ENCODE measurements at regions not wholly inside any gene's neighbourhood (a gene's known extent, or its start where the extent isn't known, plus 50 kb on each side); places are given as distances from the start of the nearest gene placed in this dataset.

GRCh38 chr21:28458446-28458845 lies 534.2 kb downstream of the LTN1 start (continued):
- TF ChIP-seq, protein P1, sequence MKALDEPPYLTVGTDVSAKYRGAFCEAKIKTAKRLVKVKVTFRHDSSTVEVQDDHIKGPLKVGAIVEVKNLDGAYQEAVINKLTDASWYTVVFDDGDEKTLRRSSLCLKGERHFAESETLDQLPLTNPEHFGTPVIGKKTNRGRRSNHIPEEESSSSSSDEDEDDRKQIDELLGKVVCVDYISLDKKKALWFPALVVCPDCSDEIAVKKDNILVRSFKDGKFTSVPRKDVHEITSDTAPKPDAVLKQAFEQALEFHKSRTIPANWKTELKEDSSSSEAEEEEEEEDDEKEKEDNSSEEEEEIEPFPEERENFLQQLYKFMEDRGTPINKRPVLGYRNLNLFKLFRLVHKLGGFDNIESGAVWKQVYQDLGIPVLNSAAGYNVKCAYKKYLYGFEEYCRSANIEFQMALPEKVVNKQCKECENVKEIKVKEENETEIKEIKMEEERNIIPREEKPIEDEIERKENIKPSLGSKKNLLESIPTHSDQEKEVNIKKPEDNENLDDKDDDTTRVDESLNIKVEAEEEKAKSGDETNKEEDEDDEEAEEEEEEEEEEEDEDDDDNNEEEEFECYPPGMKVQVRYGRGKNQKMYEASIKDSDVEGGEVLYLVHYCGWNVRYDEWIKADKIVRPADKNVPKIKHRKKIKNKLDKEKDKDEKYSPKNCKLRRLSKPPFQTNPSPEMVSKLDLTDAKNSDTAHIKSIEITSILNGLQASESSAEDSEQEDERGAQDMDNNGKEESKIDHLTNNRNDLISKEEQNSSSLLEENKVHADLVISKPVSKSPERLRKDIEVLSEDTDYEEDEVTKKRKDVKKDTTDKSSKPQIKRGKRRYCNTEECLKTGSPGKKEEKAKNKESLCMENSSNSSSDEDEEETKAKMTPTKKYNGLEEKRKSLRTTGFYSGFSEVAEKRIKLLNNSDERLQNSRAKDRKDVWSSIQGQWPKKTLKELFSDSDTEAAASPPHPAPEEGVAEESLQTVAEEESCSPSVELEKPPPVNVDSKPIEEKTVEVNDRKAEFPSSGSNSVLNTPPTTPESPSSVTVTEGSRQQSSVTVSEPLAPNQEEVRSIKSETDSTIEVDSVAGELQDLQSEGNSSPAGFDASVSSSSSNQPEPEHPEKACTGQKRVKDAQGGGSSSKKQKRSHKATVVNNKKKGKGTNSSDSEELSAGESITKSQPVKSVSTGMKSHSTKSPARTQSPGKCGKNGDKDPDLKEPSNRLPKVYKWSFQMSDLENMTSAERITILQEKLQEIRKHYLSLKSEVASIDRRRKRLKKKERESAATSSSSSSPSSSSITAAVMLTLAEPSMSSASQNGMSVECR (CRISPR knock-in tag; IDR thresholded peaks at IDR 0.05), result no peak
- no peak for TF ChIP-seq E2F3 (CRISPR knock-in tag; IDR thresholded peaks at IDR 0.05)
- no peak for TF ChIP-seq ZNF282 (CRISPR knock-in tag; IDR thresholded peaks at IDR 0.05)

DNA sequence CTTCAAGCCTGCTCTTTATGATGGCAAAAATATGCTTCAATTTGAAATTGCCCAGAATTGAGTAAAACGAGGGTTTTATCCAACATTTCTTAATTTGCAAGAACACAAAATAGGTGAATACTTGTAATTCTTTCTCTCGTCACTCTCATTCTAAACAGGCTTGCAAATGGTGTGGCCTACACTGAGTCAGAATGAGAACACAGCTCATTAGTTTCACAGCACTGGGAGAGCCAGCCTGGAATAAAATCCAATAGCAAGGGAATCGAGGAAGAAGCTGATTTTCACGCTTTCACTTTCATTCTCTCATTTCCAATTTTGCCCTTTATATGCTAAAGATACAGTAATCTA lies 537.5 kb downstream of the LTN1 start:
- FAIRE-seq (no peak), ATAC-seq (no peak), DNase-seq (ENCODE audit: extremely low read depth in 1 of 4, low spot score in 3 of 4) (no peak)
- in situ Hi-C loops (cut with MboI) (no loop called here), intact Hi-C loops (cut with micrococcal nuclease) (no loop called here)
- no peak overlapping the region for H3K4me2 ChIP-seq (ENCODE audit: insufficient read depth, low read length)
- no peaks in the 10 kb centered on the region for H3K36me3 ChIP-seq (ENCODE audit: control insufficient read depth, insufficient read depth, low read length)
- H3K4me1 ChIP-seq (replicated peaks in 1 of 2; ENCODE audit: control insufficient read depth in 2 of 2, insufficient read depth in 2 of 2, low read length in 2 of 2), result no peaks in the 10 kb centered on the region
- POLR2A ChIA-PET, result no interaction called here
- no peak overlapping the region for H2AFZ ChIP-seq (ENCODE audit: low read depth, low read length)
- no TSS peak for BruUV-seq (replicated peaks)
- H3K27me3 ChIP-seq (ENCODE audit: control insufficient read depth in 2 of 2, insufficient read depth in 2 of 2, low read length in 2 of 2), result no peaks in the 10 kb centered on the region
- H3K79me2 ChIP-seq (ENCODE audit: control insufficient read depth, insufficient read depth, low read length), result no peaks in the 10 kb centered on the region
- H3K27ac ChIP-seq (ENCODE audit: extremely low read depth, low read depth, low read length), result no peak overlapping the region
- CTCF ChIA-PET (ENCODE audit: low intra/inter-chr PET ratio), result no interaction called here
- H3K9me3 ChIP-seq (replicated peaks; ENCODE audit: control insufficient read depth, insufficient read depth, low read depth, low read length), result peaks cover 2% of the 10 kb centered on the region; the same call in 1 of the 2 replicates
- H3K4me3 ChIP-seq, result no peak overlapping the region
- no peak for TF ChIP-seq CBFA2T2 (conservative IDR thresholded peaks at IDR 0.05)
- TF ChIP-seq MAFF (IDR thresholded peaks at IDR 0.05; ENCODE audit: low read length), result no peak
- no peak for TF ChIP-seq RCOR1 (IDR thresholded peaks at IDR 0.05; ENCODE audit: borderline replicate concordance in 1 of 2, low read depth in 2 of 2, low read length in 2 of 2)
- no peak for TF ChIP-seq CBX3 (IDR thresholded peaks at IDR 0.05; ENCODE audit: borderline replicate concordance in 1 of 2, low read length in 2 of 2)
- no peak for TF ChIP-seq SREBF2 (CRISPR knock-in tag; IDR thresholded peaks at IDR 0.05)
- TF ChIP-seq ZNF146 (CRISPR knock-in tag; IDR thresholded peaks at IDR 0.05; ENCODE audit: unreplicated experiment), result no peak
- WGBS (ENCODE audit: insufficient coverage, low coverage, missing lambda C conversion rate), result 0% methylated on average over 4 of the region's 4 CpGs
- no peak overlapping the region for H3K9ac ChIP-seq (ENCODE audit: insufficient read depth in 1 of 2, low read depth in 2 of 2, low read length in 2 of 2)
- H4K20me1 ChIP-seq (replicated peaks; ENCODE audit: control insufficient read depth, insufficient read depth, low read length), result no peaks in the 10 kb centered on the region
- H3K9me1 ChIP-seq (ENCODE audit: control insufficient read depth, insufficient read depth, low read length), result no peaks in the 10 kb centered on the region
